Lung (tissue), 11 donors: ENCODE measurements at regions not wholly inside any gene's neighbourhood (a gene's known extent, or its start where the extent isn't known, plus 50 kb on each side); places are given as distances from the start of the nearest gene placed in this dataset.

Experiments used
- ATAC-seq: fragments of 200-7000 bp; cut with Tn5 transposase; one replicate; pipeline ENCODE4 v1.9.1; 2020; ENCODE audit warnings: moderate number of reproducible peaks; ENCODE audit not compliant: insufficient read depth, low FRiP score
- DNase-seq, 3 donors: peaks; one replicate each; pipeline ENCODE4 v3.0.0-alpha.2; 2013 to 2017
- H3K27ac ChIP-seq, 2 donors: one replicate each; pipeline ENCODE4 v1.5.1; 2013; ENCODE audit warnings: mild to moderate bottlenecking in 2 of 2, moderate library complexity in 2 of 2, control low read depth in 1 of 2, inconsistent platforms in 1 of 2, low read depth in 1 of 2, low read length in 1 of 2
- H3K27me3 ChIP-seq, 3 donors: one replicate each; pipeline ENCODE4 v1.5.1; 2013; ENCODE audit warnings: low read length in 2 of 3; ENCODE audit not compliant: control insufficient read depth in 3 of 3, insufficient read depth in 3 of 3
- H3K36me3 ChIP-seq, 4 donors: one replicate each; pipeline ENCODE4 v1.5.1; 2013; ENCODE audit warnings: low read length in 4 of 4, mild to moderate bottlenecking in 1 of 4, moderate library complexity in 1 of 4; ENCODE audit not compliant: control insufficient read depth in 4 of 4, insufficient read depth in 4 of 4
- H3K4me1 ChIP-seq, 5 donors: one replicate each; pipeline ENCODE4 v1.5.1; 2013; ENCODE audit warnings: low read length in 5 of 5, mild to moderate bottlenecking in 2 of 5, moderate library complexity in 1 of 5; ENCODE audit not compliant: control insufficient read depth in 5 of 5, insufficient read depth in 5 of 5
- H3K4me3 ChIP-seq: one replicate; pipeline ENCODE4 v1.5.1; 2013; ENCODE audit warnings: mild to moderate bottlenecking, control low read depth, moderate library complexity
- H3K9ac ChIP-seq, 2 donors: one replicate each; pipeline ENCODE4 v1.5.1; 2013; ENCODE audit warnings: low read length in 2 of 2, control low read depth in 1 of 2; ENCODE audit not compliant: insufficient read depth in 1 of 2
- H3K9me3 ChIP-seq, 4 donors: one replicate each; pipeline ENCODE4 v1.5.1; 2013; ENCODE audit warnings: low read length in 3 of 4, mild to moderate bottlenecking in 1 of 4, moderate library complexity in 1 of 4; ENCODE audit not compliant: control insufficient read depth in 4 of 4, insufficient read depth in 3 of 4
- WGBS, 2 donors: extraction: QIAGEN DNeasy Blood & Tissue Kit; methylation state at CpG; one replicate each; pipeline ENCODE4 v1.1.7; 2013; 5-methylcytosine and 5-hydroxymethylcytosine counted together
- TF ChIP-seq, protein P1 (sequence below): IDR thresholded peaks from 2 replicates; pipeline ENCODE4 v1.5.1; 2012; ENCODE audit warnings: mild to moderate bottlenecking; ENCODE audit errors: control extremely low read depth, extremely low read depth
- donor health status: control.
- donor health status: control.
- donor health status: Bipolar disorder and iron deficiency.
- donor health status: healthy.
- donor health status: DM: yes; HTN: yes; CAD: no.

- H3K9me3 ChIP-seq: peaks cover 0 to 7% (median 2%) of the 10 kb centered on the region in 4 donors
- H3K27ac ChIP-seq: no peak overlapping the region
- H3K4me1 ChIP-seq: no peaks in the 10 kb centered on the region
- TF ChIP-seq, protein P1, sequence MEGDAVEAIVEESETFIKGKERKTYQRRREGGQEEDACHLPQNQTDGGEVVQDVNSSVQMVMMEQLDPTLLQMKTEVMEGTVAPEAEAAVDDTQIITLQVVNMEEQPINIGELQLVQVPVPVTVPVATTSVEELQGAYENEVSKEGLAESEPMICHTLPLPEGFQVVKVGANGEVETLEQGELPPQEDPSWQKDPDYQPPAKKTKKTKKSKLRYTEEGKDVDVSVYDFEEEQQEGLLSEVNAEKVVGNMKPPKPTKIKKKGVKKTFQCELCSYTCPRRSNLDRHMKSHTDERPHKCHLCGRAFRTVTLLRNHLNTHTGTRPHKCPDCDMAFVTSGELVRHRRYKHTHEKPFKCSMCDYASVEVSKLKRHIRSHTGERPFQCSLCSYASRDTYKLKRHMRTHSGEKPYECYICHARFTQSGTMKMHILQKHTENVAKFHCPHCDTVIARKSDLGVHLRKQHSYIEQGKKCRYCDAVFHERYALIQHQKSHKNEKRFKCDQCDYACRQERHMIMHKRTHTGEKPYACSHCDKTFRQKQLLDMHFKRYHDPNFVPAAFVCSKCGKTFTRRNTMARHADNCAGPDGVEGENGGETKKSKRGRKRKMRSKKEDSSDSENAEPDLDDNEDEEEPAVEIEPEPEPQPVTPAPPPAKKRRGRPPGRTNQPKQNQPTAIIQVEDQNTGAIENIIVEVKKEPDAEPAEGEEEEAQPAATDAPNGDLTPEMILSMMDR: no peak
- DNase-seq (no peak), ATAC-seq (no peak)
- no peak overlapping the region for H3K9ac ChIP-seq
- H3K4me3 ChIP-seq: no peak overlapping the region
- WGBS, 2 donors: 80 to 86% methylated on average over 7 of the region's 7 CpGs
- H3K27me3 ChIP-seq: no peaks in the 10 kb centered on the region
- no peaks in the 10 kb centered on the region for H3K36me3 ChIP-seq
Observed at GRCh38 chr9:118751077-118751847, 618.0 kb downstream of the BRINP1 start.

- DNase-seq: no peak
- ATAC-seq: no peak
- no peaks in the 10 kb centered on the region for H3K36me3 ChIP-seq
- 52 to 65% methylated on average over 3 of the region's 3 CpGs for WGBS, 2 donors
- H3K27me3 ChIP-seq: no peaks in the 10 kb centered on the region
- TF ChIP-seq, protein P1: no peak
- no peak overlapping the region for H3K9ac ChIP-seq
- no peak overlapping the region for H3K27ac ChIP-seq
- H3K4me1 ChIP-seq: no peaks in the 10 kb centered on the region
- H3K4me3 ChIP-seq: no peak overlapping the region
- peaks cover 0 to 7% (median 2%) of the 10 kb centered on the region in 4 donors for H3K9me3 ChIP-seq
Observed at GRCh38 chr9:118751848-118752223, 617.4 kb downstream of the BRINP1 start.

DNA sequence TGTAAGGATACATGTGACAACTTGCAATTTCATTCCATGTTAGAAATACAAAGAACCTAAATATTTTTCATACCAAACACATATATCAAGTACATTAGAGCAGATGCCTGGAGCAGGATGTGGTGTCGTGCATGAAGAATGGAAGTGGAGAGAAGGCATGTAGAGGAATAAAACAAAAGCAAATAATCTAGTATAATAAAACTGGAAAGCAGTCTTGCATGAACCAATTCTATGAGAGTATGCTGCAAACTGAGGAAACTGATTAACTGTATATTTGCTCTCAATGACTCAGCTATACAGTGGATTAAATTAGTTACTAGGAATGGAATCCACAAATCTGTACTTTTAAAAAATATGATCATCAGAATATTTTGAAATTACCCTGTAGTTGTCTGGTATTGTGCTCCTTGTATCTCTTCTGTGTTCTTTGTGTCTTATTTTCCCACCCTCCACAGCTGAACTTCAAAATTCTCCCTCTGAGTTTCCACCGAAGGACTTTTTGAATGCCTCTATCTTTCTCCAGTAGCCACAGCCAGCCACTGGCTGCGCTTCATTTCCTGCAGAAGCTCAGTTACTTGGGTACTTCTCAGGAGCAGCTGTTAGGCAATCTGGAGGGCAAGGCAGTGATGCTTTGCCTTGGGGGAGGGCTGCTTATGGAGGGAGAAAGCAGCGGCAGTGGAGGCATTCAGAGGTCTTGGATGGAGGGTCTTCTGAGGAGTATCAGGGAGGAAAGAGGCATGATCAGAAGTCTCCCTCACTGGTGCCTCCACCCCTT lies 608.0 kb downstream of the BRINP1 start:
- no peaks in the 10 kb centered on the region for H3K27me3 ChIP-seq
- no peak overlapping the region for H3K9ac ChIP-seq
- ATAC-seq: no peak
- DNase-seq: no peak
- no peak overlapping the region for H3K4me3 ChIP-seq
- no peaks in the 10 kb centered on the region for H3K36me3 ChIP-seq
- H3K27ac ChIP-seq: no peak overlapping the region
- TF ChIP-seq, protein P1: no peak
- 85 to 86% methylated on average over 4 of the region's 4 CpGs for WGBS, 2 donors
- peaks cover 0 to 8% (median under 1%) of the 10 kb centered on the region in 4 donors for H3K9me3 ChIP-seq
- no peaks in the 10 kb centered on the region for H3K4me1 ChIP-seq
